Effector CD8-positive, alpha-beta T cell (primary cell): ENCODE measurements at regions not wholly inside any gene's neighbourhood (a gene's known extent, or its start where the extent isn't known, plus 50 kb on each side); places are given as distances from the start of the nearest gene placed in this dataset.

Experiments used
- DNase-seq: peaks from one replicate; lab custom pipeline; 2025; lab: John Stamatoyannopoulos, UW

GRCh38 chr13:107117327-107118012 lies 549.5 kb upstream of the ARGLU1 start:
- no peak for DNase-seq

GRCh38 chr13:107113387-107113786 lies 545.5 kb upstream of the ARGLU1 start:
- no peak for DNase-seq

- no peak for DNase-seq
These were observed 543.3 kb upstream of the ARGLU1 start for GRCh38 chr13:107111248-107111647.

- DNase-seq = no peak
These were observed 536.7 kb upstream of the ARGLU1 start for GRCh38 chr13:107104631-107105030.

GRCh38 chr13:107102676-107103075 lies 534.7 kb upstream of the ARGLU1 start:
- no peak for DNase-seq

- DNase-seq = no peak
These were observed 531.7 kb upstream of the ARGLU1 start for GRCh38 chr13:107099661-107100060.

GRCh38 chr13:107097916-107098315 lies 530.0 kb upstream of the ARGLU1 start:
- no peak for DNase-seq

- DNase-seq = no peak
These were observed 527.9 kb upstream of the ARGLU1 start for GRCh38 chr13:107095876-107096275.

- no peak for DNase-seq
These were observed 523.9 kb upstream of the ARGLU1 start for GRCh38 chr13:107091861-107092260.

GRCh38 chr13:107091428-107091827 lies 523.5 kb upstream of the ARGLU1 start:
- no peak for DNase-seq

GRCh38 chr13:107088061-107088460 lies 520.1 kb upstream of the ARGLU1 start:
- no peak for DNase-seq

- no peak for DNase-seq
These were observed 511.6 kb upstream of the ARGLU1 start for GRCh38 chr13:107079423-107080049.

- no peak for DNase-seq
These were observed 510.4 kb upstream of the ARGLU1 start for GRCh38 chr13:107078229-107078765.

- no peak for DNase-seq
These were observed 508.9 kb upstream of the ARGLU1 start for GRCh38 chr13:107076801-107077200.

GRCh38 chr13:107075576-107075975 lies 507.6 kb upstream of the ARGLU1 start:
- no peak for DNase-seq

GRCh38 chr13:107070792-107071191 lies 502.9 kb upstream of the ARGLU1 start:
- DNase-seq = no peak

GRCh38 chr13:107069108-107069776 lies 501.3 kb upstream of the ARGLU1 start:
- DNase-seq = no peak

GRCh38 chr13:107067381-107067780 lies 499.4 kb upstream of the ARGLU1 start:
- DNase-seq = no peak

GRCh38 chr13:107066355-107066754 lies 498.4 kb upstream of the ARGLU1 start:
- DNase-seq = no peak

GRCh38 chr13:107065036-107065435 lies 497.1 kb upstream of the ARGLU1 start:
- DNase-seq = no peak

GRCh38 chr13:107057028-107057631 lies 489.2 kb upstream of the ARGLU1 start:
- DNase-seq = no peak
